ENCODE measurements at regions not wholly inside any gene's neighbourhood (a gene's known extent, or its start where the extent isn't known, plus 50 kb on each side); places are given as distances from the start of the nearest gene placed in this dataset.

DNA sequence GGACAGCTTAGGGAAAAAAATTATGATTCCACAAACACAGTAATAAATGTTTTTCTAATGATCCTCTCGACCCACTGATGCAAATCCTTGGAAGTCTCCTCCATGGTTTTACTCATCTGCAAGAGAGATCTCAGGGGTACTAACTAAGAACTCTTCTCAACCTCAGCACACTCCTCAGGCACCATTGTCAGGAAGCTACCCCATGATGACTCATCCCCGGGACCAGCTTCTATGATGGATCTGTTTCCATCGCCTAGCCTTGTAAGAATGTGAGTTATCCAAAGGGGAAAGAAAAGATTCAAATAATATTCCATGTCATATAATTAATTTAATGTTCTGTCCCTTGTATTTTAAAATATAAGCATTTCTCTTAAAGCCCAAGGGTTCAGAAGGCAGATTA lies 816.1 kb upstream of the IGFBP7 start:
- no peak for ATAC-seq (ENCODE audit: low FRiP score)
- DNase-seq (ENCODE audit: low spot score) = no peak
- TF ChIP-seq, protein P1, sequence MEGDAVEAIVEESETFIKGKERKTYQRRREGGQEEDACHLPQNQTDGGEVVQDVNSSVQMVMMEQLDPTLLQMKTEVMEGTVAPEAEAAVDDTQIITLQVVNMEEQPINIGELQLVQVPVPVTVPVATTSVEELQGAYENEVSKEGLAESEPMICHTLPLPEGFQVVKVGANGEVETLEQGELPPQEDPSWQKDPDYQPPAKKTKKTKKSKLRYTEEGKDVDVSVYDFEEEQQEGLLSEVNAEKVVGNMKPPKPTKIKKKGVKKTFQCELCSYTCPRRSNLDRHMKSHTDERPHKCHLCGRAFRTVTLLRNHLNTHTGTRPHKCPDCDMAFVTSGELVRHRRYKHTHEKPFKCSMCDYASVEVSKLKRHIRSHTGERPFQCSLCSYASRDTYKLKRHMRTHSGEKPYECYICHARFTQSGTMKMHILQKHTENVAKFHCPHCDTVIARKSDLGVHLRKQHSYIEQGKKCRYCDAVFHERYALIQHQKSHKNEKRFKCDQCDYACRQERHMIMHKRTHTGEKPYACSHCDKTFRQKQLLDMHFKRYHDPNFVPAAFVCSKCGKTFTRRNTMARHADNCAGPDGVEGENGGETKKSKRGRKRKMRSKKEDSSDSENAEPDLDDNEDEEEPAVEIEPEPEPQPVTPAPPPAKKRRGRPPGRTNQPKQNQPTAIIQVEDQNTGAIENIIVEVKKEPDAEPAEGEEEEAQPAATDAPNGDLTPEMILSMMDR (IDR thresholded peaks at IDR 0.05) = no peak

DNA sequence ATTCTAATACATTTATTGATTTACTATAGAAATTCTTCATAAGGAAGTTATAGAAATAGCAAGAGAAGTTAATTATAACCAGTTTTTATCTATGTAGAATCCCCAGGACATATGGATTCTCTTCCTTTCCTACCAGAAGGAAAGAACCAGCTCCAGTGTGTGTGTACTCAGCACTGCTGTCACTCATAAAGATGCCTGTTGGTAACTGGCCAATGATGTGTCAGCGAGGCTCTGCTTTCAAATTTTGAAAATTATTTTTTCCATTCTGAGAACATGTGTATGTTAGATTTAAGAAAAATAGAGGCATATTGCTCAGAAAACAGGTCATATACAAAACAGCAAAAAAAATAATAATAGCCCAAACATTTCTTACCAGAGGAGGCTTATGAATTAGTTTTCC lies 814.8 kb upstream of the IGFBP7 start:
- ATAC-seq (ENCODE audit: low FRiP score) (no peak), DNase-seq (ENCODE audit: low spot score) (no peak)
- TF ChIP-seq, protein P1 (IDR thresholded peaks at IDR 0.05) = no peak

DNA sequence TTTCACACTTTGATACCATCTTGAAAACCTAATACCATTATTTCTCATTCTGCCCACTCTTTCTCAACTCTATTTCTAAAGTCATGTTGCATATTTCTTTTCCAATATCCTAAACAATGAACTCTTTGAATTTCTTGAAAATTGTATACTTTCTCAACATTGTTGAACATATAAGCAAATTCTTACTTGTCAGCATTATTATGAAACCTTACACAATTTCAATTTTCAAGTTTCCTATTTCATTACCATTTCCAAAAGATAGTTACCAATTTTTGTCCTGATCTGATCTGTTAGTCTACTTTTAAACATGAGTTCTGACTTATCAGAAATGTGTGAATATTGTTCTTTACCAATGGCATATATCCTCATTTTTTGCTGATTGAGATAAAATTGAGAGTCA lies 806.3 kb upstream of the IGFBP7 start:
- DNase-seq (ENCODE audit: low spot score) = no peak
- no peak for ATAC-seq (ENCODE audit: low FRiP score)
- TF ChIP-seq, protein P1 (IDR thresholded peaks at IDR 0.05) = no peak

GRCh38 chr4:57911203-57911602 lies 801.0 kb upstream of the IGFBP7 start:
- TF ChIP-seq, protein P1 (IDR thresholded peaks at IDR 0.05) = no peak
- ATAC-seq (ENCODE audit: low FRiP score) = no peak
- DNase-seq (ENCODE audit: low spot score) = no peak

GRCh38 chr4:57910151-57910550 lies 800.0 kb upstream of the IGFBP7 start:
- TF ChIP-seq, protein P1 (IDR thresholded peaks at IDR 0.05) = no peak
- ATAC-seq (ENCODE audit: low FRiP score) (no peak), DNase-seq (ENCODE audit: low spot score) (no peak)

DNA sequence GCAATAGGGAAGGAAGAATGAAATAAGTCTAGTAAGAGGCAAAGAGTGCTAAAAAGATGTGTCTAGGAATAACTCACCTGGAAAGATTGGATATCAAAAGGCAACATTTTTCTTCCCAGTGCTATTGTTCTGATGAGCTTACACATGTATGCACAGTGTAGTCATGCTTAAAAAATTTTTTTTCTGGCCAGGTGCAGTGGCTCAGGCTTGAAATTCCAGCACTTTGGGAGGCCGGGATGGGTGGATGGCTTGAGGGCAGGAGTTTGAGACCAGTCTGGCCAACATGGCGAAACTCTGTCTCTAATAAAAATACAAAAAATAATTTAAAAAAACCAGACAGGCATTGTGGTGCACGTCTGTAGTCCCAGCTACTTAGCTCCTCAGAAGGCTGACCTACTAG lies 795.8 kb upstream of the IGFBP7 start:
- ATAC-seq (ENCODE audit: low FRiP score) (no peak), DNase-seq (ENCODE audit: low spot score) (no peak)
- TF ChIP-seq, protein P1 (IDR thresholded peaks at IDR 0.05) = no peak

DNA sequence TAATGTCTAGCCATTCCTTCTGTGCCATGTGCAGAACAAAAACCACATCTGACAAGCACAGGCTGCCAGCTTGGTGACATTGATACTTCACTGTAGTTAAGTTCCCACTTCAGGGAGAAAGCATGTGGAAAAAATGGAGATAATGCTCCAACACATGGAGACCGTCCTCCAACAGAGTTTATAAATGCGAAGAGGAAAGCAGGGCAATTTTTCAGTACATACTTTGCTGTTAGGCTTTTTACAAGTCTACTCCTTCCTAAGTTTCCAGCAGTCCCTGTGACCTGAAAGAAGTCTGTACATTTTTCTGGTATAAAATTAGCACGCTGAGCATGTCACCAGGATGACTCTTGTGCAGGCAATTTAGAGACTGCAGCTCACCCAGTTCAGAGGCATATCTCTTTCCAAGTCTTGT lies 766.9 kb upstream of the IGFBP7 start:
- TF ChIP-seq, protein P1 (IDR thresholded peaks at IDR 0.05) = no peak
- DNase-seq (ENCODE audit: low spot score) (no peak), ATAC-seq (ENCODE audit: low FRiP score) (no peak)

Data from omental fat pad (tissue), 3 donors.